Activated CD8-positive, alpha-beta memory T cell treated with anti-CD3 and anti-CD28 coated beads for 36 hours (primary cell): ENCODE measurements at regions not wholly inside any gene's neighbourhood (a gene's known extent, or its start where the extent isn't known, plus 50 kb on each side); places are given as distances from the start of the nearest gene placed in this dataset.

Source experiments
- CTCF ChIA-PET: fragments of 350-600 bp; sonication (Branson Sonifier 250); formaldehyde crosslinking; loops from one replicate; lab custom pipeline; 2021; ENCODE audit warnings: antibody characterized with exemption; lab: Charles Lee
- POLR2A ChIA-PET: fragments of 350-600 bp; sonication (Branson Sonifier 250); formaldehyde crosslinking; loops from one replicate; lab custom pipeline; 2021; ENCODE audit warnings: antibody characterized with exemption; lab: Charles Lee

- CTCF ChIA-PET: no interaction called here
These were observed 117.6 kb upstream of the SPRY2 start for GRCh38 chr13:80458543-80458942.

DNA sequence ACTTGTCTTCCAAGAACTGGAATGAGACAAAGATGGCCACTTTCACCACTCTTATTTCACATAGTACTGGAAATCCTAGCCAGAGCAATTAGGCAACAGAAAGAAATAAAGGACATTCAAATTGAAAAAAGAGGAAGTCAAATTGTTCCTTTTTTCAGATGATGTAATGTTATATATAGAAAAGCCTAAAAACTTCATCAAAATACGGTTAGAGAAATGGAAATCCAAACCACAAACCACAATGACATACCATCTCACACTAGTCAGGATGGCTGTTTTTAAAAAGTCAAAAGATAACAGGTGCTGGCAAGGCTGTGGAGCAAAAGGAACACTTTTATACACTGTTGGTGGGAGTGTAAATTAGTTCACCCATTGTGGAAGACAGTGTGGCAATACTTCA lies 113.3 kb upstream of the SPRY2 start:
- POLR2A ChIA-PET: no interaction called here
- CTCF ChIA-PET: no interaction called here

More at GRCh38 chr13:80458543-80458942, 117.6 kb upstream of the SPRY2 start:
- POLR2A ChIA-PET: no interaction called here

DNA sequence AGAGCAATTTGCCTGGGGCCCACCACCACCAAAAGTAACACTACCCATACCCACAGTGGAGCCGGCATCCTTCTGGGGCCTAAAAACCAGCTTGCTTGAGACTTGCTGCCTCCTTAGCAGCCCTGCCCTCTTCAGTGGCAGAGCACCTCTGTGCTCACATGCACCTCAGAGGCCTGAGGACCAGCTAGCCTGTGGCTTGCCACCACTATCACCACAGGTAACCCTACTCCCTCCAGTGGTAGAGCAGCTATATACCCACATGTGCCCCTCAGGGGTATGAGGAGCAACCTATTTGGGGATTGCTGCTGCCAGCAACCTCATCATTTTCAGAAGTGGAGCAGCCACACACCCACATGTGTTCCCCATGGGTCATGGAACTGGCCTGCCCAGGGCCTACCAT lies 111.4 kb upstream of the SPRY2 start:
- POLR2A ChIA-PET: no interaction called here
- CTCF ChIA-PET: no interaction called here

DNA sequence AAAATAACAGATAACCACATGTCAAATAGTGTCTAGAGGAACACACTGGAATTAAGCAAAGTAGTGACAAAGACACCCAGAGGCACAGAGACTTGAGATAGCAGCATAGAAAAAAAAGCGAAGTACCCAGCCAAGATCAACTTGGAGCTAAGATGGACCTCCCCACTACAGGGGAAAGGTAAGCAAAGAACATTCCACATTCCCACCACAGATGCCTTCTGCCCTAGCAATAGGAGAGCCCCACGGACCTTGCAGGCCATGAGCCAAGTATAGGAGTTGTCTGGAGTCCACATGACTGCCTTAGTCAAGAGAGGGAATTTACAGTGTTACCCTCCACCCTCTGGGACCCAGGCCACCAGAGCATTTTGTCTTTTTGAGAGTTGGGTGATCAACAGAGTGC lies 110.7 kb upstream of the SPRY2 start:
- CTCF ChIA-PET: no interaction called here

GRCh38 chr13:80450386-80450785 lies 109.5 kb upstream of the SPRY2 start:
- ChIA-PET CTCF (no interaction called here), POLR2A (no interaction called here)

More for the DNA sequence above, 110.7 kb upstream of the SPRY2 start:
- POLR2A ChIA-PET: no interaction called here

DNA sequence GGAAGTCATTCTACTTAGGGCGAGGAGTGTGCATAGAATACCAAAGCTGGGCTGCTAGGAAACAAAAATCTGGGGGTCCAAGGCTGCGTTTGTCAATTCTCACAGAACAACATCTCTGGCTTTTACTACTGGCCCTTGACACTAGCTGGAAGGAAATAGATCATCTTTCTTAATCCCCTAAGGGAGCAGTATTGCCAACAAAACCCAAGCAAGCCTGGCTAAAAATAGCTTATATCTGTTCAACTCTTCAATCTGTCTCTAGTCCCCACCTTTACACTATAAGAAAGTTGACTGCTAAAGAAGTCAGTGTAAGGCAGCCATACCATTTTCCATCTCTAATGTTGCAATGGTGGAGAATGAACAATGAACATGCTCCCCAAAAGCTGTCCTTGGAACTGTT lies 107.8 kb upstream of the SPRY2 start:
- CTCF ChIA-PET: interaction anchor here (0.7 kb wide), 1 partner anchor 591 kb away, joined by 3 read pairs; no protein-coding TSS in a partner anchor
- POLR2A ChIA-PET: no interaction called here

DNA sequence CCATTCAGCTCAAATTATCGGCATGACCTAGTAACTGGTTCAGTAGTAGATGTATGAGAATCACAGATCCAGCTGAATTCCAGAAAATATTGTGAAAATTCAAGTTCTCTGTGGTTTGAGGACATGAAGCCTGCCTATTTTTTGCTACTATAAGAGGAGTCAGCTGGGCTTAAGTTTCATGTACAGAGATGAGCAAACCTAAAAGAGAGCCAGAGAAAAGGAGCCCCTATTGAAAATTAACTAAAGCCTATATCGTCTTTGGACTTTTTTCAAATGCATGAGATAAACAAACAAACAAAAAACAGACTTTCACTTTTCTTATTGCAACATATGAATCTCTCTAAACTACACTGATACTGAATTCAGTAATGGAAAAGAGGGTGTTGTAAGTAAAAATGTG lies 106.8 kb upstream of the SPRY2 start:
- ChIA-PET POLR2A (no interaction called here), CTCF (no interaction called here)

DNA sequence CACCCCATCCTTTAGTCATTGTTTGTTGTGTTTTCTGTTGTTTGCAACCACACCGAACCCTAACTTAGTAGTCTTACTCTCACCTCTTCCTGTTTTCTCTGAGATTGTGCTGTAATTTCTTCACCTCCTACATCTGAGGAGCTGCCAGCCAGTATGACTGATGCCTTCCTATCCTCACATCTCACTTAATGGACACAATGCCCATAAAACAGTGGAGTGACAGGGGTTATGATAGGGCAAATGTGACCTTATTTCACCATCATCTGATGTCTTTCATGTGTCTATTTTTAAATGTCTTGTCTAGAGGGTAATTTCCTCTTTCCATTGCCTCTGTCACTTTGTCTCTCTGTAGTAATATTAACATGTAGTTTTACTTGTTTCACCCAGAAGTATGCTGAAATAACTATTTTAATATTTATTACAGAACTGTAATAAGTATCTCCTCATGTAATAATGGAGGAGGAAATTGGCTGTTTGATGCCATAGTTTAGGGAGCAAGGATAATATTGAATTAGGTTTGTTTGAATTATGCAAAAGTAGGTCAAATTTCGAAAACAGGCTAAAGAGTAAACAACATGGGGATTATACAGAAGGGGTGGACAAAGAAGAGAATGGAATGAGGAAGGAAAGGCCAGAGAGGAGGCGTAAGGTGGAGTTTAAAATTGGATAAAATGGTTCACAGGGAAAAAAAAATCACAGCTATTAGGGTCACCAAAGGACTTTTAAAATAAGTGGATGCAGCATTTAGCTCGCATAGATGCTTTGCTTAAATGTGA lies 103.5 kb upstream of the SPRY2 start:
- CTCF ChIA-PET: no interaction called here
- POLR2A ChIA-PET: no interaction called here

DNA sequence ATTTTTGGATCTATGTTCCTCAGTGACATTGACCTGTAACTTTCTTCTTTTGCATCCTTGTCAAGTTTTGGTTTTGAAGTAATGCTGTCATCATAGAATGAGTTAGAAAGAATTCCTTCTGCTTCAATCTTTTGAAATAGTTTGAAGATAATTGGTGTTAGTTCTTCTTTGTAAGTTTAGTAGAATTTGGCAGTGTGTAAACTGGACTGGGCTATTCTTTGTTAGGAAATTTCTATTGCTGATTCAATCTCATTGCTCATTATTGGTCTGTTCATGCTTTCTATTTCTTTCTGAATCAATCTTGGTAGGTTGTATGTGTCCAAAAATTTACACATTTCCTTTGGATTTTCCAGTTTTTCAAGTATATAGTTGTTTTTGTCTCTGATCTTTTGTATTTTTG lies 101.7 kb upstream of the SPRY2 start:
- ChIA-PET POLR2A (no interaction called here), CTCF (no interaction called here)

DNA sequence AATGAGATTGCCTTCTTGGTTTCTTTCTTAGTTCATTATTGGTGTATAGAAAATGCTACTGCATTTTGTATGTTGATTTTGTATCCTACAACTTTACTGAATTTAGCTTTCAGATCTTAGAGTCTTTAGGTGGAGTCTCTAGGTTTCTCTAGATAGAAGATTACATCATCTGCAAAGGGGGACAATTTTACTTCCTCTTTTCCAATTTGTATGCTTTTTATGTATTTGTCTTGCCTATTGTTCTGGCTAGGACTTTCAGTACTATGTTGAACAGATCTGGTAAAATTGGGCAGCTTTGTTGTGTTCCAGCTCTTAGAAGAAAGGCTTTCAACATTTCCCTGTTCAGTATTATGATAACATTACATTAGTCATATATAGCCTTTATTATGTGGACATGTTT lies 101.0 kb upstream of the SPRY2 start:
- CTCF ChIA-PET: no interaction called here

DNA sequence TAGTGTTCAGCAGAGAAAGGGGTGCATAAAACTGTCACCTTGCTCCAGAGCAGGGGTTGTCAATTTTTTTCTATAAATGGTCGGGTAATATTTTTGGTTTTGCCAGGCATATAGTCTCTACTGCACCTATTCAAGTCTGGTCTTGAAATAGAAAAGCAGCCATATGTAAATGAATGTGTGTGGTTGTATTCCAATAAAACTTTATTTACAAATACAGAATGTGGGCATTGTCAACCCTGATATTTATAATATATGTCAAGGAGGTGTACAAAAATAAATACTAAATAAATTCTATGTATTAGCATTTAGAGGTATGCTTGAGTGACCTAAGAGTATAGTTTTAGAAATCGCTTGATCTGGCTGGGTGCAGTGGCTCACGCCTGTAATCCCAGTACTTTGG lies 97.6 kb upstream of the SPRY2 start:
- ChIA-PET POLR2A (no interaction called here), CTCF (no interaction called here)

More for the DNA sequence above, 101.0 kb upstream of the SPRY2 start:
- POLR2A ChIA-PET: no interaction called here

- ChIA-PET CTCF (no interaction called here), POLR2A (no interaction called here)
These were observed 96.3 kb upstream of the SPRY2 start for GRCh38 chr13:80437231-80437630.

DNA sequence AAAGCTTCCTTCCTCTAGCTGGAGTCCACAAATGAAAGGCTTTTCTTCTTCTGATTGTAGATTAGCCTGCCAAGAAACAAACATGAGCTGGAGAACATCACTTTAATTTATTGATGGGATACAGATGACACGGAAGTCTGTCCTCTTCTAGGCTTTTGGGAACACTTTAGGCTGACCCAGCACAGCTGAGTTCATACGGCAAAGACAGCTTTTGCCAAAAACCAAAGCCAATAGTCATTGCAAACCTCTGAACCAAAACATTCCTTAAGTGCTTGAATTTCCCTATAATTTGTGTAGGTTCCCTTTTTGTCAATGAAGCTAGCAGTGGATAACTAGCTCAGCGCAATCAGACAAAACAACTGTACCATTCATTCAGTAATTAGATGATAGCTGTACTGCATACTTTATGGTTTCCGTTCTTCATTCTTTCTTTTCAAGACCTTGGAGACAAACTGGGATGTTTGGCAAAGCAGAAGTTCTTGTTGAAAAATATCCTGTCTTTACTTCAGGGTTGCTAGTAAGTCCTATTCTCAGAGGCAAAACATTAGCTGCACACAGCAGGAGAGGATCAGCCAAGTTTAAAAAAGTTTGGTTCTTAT lies 95.7 kb upstream of the SPRY2 start:
- ChIA-PET CTCF (no interaction called here), POLR2A (no interaction called here)

- CTCF ChIA-PET: no interaction called here
- POLR2A ChIA-PET: no interaction called here
These were observed 89.6 kb upstream of the SPRY2 start for GRCh38 chr13:80430561-80430960.

- CTCF ChIA-PET: no interaction called here
- POLR2A ChIA-PET: no interaction called here
These were observed 87.6 kb upstream of the SPRY2 start for GRCh38 chr13:80428349-80429096.

DNA sequence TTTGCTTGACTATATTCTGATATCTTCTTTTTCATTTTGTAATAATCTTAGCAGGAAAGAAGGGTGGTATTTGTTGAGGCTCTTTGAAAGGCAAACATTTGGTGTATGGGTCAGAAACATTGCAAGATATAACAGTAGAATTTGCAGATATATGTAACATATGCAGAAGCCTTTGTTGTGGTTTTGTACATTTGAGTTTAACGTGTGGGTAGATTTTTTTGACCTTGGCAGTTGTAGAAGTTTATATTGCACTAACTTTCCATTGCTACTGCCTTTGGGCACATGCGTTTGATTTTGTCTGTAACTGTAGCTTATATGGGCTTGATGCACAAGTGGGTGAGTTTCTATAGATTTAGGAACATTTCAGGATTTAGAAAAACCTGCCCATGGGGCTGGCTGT lies 78.5 kb upstream of the SPRY2 start:
- CTCF ChIA-PET: no interaction called here
- POLR2A ChIA-PET: no interaction called here

- POLR2A ChIA-PET: no interaction called here
- CTCF ChIA-PET: no interaction called here
These were observed 72.7 kb upstream of the SPRY2 start for GRCh38 chr13:80413611-80414010.

- ChIA-PET CTCF (no interaction called here), POLR2A (no interaction called here)
These were observed 67.3 kb upstream of the SPRY2 start for GRCh38 chr13:80408270-80408669.

- ChIA-PET POLR2A (interaction anchor here (0.7 kb wide), 1 partner anchor 28 kb away, joined by 4 read pairs; no protein-coding TSS in a partner anchor), CTCF (no interaction called here)
These were observed 60.0 kb upstream of the SPRY2 start for GRCh38 chr13:80400865-80401426.
